ENCODE measurements at regions not wholly inside any gene's neighbourhood (a gene's known extent, or its start where the extent isn't known, plus 50 kb on each side); places are given as distances from the start of the nearest gene placed in this dataset.

GRCh38 chrX:140163371-140164159 lies 198.2 kb upstream of the CXorf66 start:
- Histone ChIP-seq H3K9me3 (no peaks in the 10 kb centered on the region), H3K4me3 (no peak overlapping the region)
- intact Hi-C loops (cut with DNase I), result no loop called here

DNA sequence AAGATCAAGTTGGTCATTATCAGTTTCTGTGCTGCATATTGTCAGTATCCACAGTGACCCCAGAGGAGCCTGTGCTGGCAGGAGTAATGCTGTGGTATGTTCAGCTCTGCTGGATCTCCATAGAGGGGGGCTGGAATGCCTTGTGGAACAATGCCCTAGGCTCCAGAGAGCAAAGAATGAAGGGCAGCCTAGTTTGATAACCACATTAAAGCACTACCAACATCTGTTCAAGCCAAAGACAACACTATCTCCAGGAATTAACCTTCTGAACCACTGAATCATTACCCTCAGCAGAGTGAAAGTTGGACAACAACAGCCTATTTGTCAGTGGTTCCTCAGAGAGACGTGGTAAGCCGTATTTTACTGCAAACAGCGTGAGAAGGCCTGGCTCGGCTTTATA lies 192.3 kb upstream of the CXorf66 start:
- H3K27me3 ChIP-seq, result no peaks in the 10 kb centered on the region
- no peak overlapping the region for H3K4me3 ChIP-seq
- no peaks in the 10 kb centered on the region for H3K4me1 ChIP-seq
- no peak overlapping the region for H3K27ac ChIP-seq
- H3K36me3 ChIP-seq, result no peaks in the 10 kb centered on the region
- DNase-seq (ENCODE audit: low spot score in 2 of 2), result no peak
- no peaks in the 10 kb centered on the region for H3K9me3 ChIP-seq
- TF ChIP-seq, protein P1, sequence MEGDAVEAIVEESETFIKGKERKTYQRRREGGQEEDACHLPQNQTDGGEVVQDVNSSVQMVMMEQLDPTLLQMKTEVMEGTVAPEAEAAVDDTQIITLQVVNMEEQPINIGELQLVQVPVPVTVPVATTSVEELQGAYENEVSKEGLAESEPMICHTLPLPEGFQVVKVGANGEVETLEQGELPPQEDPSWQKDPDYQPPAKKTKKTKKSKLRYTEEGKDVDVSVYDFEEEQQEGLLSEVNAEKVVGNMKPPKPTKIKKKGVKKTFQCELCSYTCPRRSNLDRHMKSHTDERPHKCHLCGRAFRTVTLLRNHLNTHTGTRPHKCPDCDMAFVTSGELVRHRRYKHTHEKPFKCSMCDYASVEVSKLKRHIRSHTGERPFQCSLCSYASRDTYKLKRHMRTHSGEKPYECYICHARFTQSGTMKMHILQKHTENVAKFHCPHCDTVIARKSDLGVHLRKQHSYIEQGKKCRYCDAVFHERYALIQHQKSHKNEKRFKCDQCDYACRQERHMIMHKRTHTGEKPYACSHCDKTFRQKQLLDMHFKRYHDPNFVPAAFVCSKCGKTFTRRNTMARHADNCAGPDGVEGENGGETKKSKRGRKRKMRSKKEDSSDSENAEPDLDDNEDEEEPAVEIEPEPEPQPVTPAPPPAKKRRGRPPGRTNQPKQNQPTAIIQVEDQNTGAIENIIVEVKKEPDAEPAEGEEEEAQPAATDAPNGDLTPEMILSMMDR (IDR thresholded peaks at IDR 0.05), result no peak
- intact Hi-C loops (cut with DNase I), result no loop called here

More at GRCh38 chrX:140163371-140164159, 198.2 kb upstream of the CXorf66 start:
- TF ChIP-seq, protein P1 (IDR thresholded peaks at IDR 0.05), result no peak
- DNase-seq (ENCODE audit: low spot score in 2 of 2), result no peak
- H3K27me3 ChIP-seq, result no peaks in the 10 kb centered on the region
- no peaks in the 10 kb centered on the region for H3K4me1 ChIP-seq
- no peaks in the 10 kb centered on the region for H3K36me3 ChIP-seq
- no peak overlapping the region for H3K27ac ChIP-seq

GRCh38 chrX:140157143-140157542 lies 191.8 kb upstream of the CXorf66 start:
- DNase-seq (ENCODE audit: low spot score in 2 of 2), result no peak
- Histone ChIP-seq H3K4me3 (no peak overlapping the region), H3K9me3 (no peaks in the 10 kb centered on the region), H3K27me3 (no peaks in the 10 kb centered on the region), H3K36me3 (no peaks in the 10 kb centered on the region), H3K4me1 (no peaks in the 10 kb centered on the region), H3K27ac (no peak overlapping the region)
- TF ChIP-seq, protein P1 (IDR thresholded peaks at IDR 0.05), result no peak
- intact Hi-C loops (cut with DNase I), result no loop called here

- no peak overlapping the region for H3K4me3 ChIP-seq
- H3K9me3 ChIP-seq, result no peaks in the 10 kb centered on the region
- DNase-seq (ENCODE audit: low spot score in 2 of 2), result no peak
- H3K27me3 ChIP-seq, result no peaks in the 10 kb centered on the region
- no peak overlapping the region for H3K27ac ChIP-seq
- TF ChIP-seq, protein P1 (IDR thresholded peaks at IDR 0.05), result no peak
- intact Hi-C loops (cut with DNase I), result no loop called here
- H3K36me3 ChIP-seq, result no peaks in the 10 kb centered on the region
- no peaks in the 10 kb centered on the region for H3K4me1 ChIP-seq
These were observed 186.0 kb upstream of the CXorf66 start for GRCh38 chrX:140151316-140151715.

GRCh38 chrX:140149761-140150160 lies 184.4 kb upstream of the CXorf66 start:
- Histone ChIP-seq H3K9me3 (no peaks in the 10 kb centered on the region), H3K36me3 (no peaks in the 10 kb centered on the region), H3K4me1 (no peaks in the 10 kb centered on the region), H3K27ac (no peak overlapping the region), H3K27me3 (no peaks in the 10 kb centered on the region), H3K4me3 (no peak overlapping the region)
- TF ChIP-seq, protein P1 (IDR thresholded peaks at IDR 0.05), result no peak
- intact Hi-C loops (cut with DNase I), result no loop called here
- no peak for DNase-seq (ENCODE audit: low spot score in 2 of 2)

Data from ascending aorta (tissue), 2 donors.